ENCODE measurements at regions not wholly inside any gene's neighbourhood (a gene's known extent, or its start where the extent isn't known, plus 50 kb on each side); places are given as distances from the start of the nearest gene placed in this dataset.

GRCh38 chr11:42311944-42312343 lies 852.5 kb upstream of the LRRC4C start:
- no peak for FAIRE-seq
- no peak overlapping the region for H3K4me2 ChIP-seq (ENCODE audit: insufficient read depth, low read length)
- DNase-seq (ENCODE audit: low read depth, low spot score): no peak
- H3K9ac ChIP-seq (replicated peaks; ENCODE audit: extremely low read depth, insufficient read depth, low read length): no peak overlapping the region
- peaks cover 30% of the 10 kb centered on the region for H3K4me1 ChIP-seq (ENCODE audit: control insufficient read depth, extremely low read depth, insufficient read depth, low read length)
- no peak overlapping the region for H3K4me3 ChIP-seq (replicated peaks in 1 of 3; ENCODE audit: insufficient read depth in 1 of 3, low read depth in 1 of 3, low read length in 3 of 3)
- no peaks in the 10 kb centered on the region for H3K9me3 ChIP-seq (replicated peaks; ENCODE audit: control insufficient read depth, insufficient read depth, low read length)
- H3K79me2 ChIP-seq (ENCODE audit: control insufficient read depth, insufficient read depth, low read length): no peaks in the 10 kb centered on the region
- BruUV-seq (replicated peaks): no TSS peak
- no peaks in the 10 kb centered on the region for H3K36me3 ChIP-seq (ENCODE audit: control insufficient read depth in 2 of 2, extremely low read depth in 1 of 2, insufficient read depth in 2 of 2, low read length in 2 of 2)
- H4K20me1 ChIP-seq (replicated peaks; ENCODE audit: control insufficient read depth, extremely low read depth, insufficient read depth, low read length): no peaks in the 10 kb centered on the region
- POLR2A ChIA-PET: no interaction called here
- no peak for TF ChIP-seq GATA2 (IDR thresholded peaks at IDR 0.05; ENCODE audit: insufficient read depth, insufficient read length, low read depth, low read length)
- dilution Hi-C loops (cut with MboI; ENCODE audit: extremely low pct_ligation_motif_present, low sequenced_read_pairs) (no loop called here), intact Hi-C loops (cut with micrococcal nuclease) (loop anchor here (5.0 kb wide), 1 partner anchor 185 kb away; no protein-coding TSS in a partner anchor)
- no peaks in the 10 kb centered on the region for H3K27me3 ChIP-seq (ENCODE audit: control insufficient read depth in 2 of 2, insufficient read depth in 2 of 2, low read length in 2 of 2)
- H3K9me1 ChIP-seq (replicated peaks; ENCODE audit: control insufficient read depth, extremely low read depth, insufficient read depth, low read length): no peaks in the 10 kb centered on the region
- CTCF ChIA-PET: interaction anchor here (0.6 kb wide), 1 partner anchor 213 kb away, joined by 3 read pairs; no protein-coding TSS in a partner anchor
- H2AFZ ChIP-seq (ENCODE audit: low read depth, low read length): no peak overlapping the region
- peak overlapping the region; percentile 19 for H3K27ac ChIP-seq (ENCODE audit: insufficient read depth, low read depth, low read length)

DNA sequence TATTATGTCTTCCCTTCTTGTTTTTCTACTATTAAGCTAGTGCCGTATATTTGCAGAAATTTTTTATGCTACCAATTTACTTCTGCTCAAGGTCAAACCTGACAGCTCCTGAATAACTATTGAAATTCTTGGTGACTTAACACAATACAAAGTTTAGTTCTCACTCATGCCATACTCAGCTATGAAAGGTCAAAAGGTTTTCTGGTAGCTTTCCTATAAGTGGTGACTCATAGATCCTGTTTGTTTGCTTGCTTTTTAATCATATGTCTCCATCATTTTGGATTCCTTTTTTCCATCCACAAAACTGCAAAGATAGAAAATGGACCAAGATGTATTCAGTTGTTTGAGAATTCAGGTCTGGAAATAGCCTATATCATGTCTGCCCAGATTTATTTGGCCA lies 855.8 kb upstream of the LRRC4C start:
- H3K9me3 ChIP-seq (replicated peaks; ENCODE audit: control insufficient read depth, insufficient read depth, low read length): no peaks in the 10 kb centered on the region
- no peak overlapping the region for H3K4me3 ChIP-seq (replicated peaks in 1 of 3; ENCODE audit: insufficient read depth in 1 of 3, low read depth in 1 of 3, low read length in 3 of 3)
- H3K4me2 ChIP-seq (ENCODE audit: insufficient read depth, low read length): no peak overlapping the region
- ChIA-PET CTCF (no interaction called here), POLR2A (no interaction called here)
- H2AFZ ChIP-seq (ENCODE audit: low read depth, low read length): peak overlapping the region; percentile 48
- BruUV-seq (replicated peaks): no TSS peak
- intact Hi-C loops (cut with micrococcal nuclease) (loop anchor here (5.0 kb wide), 1 partner anchor 68 kb away; no protein-coding TSS in a partner anchor), dilution Hi-C loops (cut with MboI; ENCODE audit: extremely low pct_ligation_motif_present, low sequenced_read_pairs) (no loop called here)
- no peaks in the 10 kb centered on the region for H4K20me1 ChIP-seq (replicated peaks; ENCODE audit: control insufficient read depth, extremely low read depth, insufficient read depth, low read length)
- no peaks in the 10 kb centered on the region for H3K36me3 ChIP-seq (ENCODE audit: control insufficient read depth in 2 of 2, extremely low read depth in 1 of 2, insufficient read depth in 2 of 2, low read length in 2 of 2)
- TF ChIP-seq GATA2 (IDR thresholded peaks at IDR 0.05; ENCODE audit: insufficient read depth, insufficient read length, low read depth, low read length): no peak
- no peak for TF ChIP-seq MYC (IDR thresholded peaks at IDR 0.05; ENCODE audit: low read depth, low read length)
- TF ChIP-seq, protein P1, sequence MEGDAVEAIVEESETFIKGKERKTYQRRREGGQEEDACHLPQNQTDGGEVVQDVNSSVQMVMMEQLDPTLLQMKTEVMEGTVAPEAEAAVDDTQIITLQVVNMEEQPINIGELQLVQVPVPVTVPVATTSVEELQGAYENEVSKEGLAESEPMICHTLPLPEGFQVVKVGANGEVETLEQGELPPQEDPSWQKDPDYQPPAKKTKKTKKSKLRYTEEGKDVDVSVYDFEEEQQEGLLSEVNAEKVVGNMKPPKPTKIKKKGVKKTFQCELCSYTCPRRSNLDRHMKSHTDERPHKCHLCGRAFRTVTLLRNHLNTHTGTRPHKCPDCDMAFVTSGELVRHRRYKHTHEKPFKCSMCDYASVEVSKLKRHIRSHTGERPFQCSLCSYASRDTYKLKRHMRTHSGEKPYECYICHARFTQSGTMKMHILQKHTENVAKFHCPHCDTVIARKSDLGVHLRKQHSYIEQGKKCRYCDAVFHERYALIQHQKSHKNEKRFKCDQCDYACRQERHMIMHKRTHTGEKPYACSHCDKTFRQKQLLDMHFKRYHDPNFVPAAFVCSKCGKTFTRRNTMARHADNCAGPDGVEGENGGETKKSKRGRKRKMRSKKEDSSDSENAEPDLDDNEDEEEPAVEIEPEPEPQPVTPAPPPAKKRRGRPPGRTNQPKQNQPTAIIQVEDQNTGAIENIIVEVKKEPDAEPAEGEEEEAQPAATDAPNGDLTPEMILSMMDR (IDR thresholded peaks at IDR 0.05; ENCODE audit: extremely low read depth in 1 of 2, insufficient read depth in 1 of 2, low read depth in 1 of 2, low read length in 2 of 2): no peak
- TF ChIP-seq JUN (IDR thresholded peaks at IDR 0.05; ENCODE audit: borderline replicate concordance, insufficient read depth, insufficient read length, low read depth): peak; percentile 95
- peak; percentile 85 for TF ChIP-seq FOS (IDR thresholded peaks at IDR 0.05; ENCODE audit: borderline replicate concordance, insufficient read depth, low read length)
- TF ChIP-seq EZH2 (IDR thresholded peaks at IDR 0.05; ENCODE audit: borderline replicate concordance, low read depth, low read length, severe bottlenecking): no peak
- peak overlapping the region; percentile 24 for H3K27ac ChIP-seq (ENCODE audit: insufficient read depth, low read depth, low read length)
- H3K79me2 ChIP-seq (ENCODE audit: control insufficient read depth, insufficient read depth, low read length): no peaks in the 10 kb centered on the region
- H3K27me3 ChIP-seq (ENCODE audit: control insufficient read depth in 2 of 2, insufficient read depth in 2 of 2, low read length in 2 of 2): no peaks in the 10 kb centered on the region
- peak; percentile 93 for DNase-seq (ENCODE audit: low read depth, low spot score)
- FAIRE-seq: peak; percentile 86
- no peak overlapping the region for H3K9ac ChIP-seq (replicated peaks; ENCODE audit: extremely low read depth, insufficient read depth, low read length)
- no peaks in the 10 kb centered on the region for H3K9me1 ChIP-seq (replicated peaks; ENCODE audit: control insufficient read depth, extremely low read depth, insufficient read depth, low read length)
- H3K4me1 ChIP-seq (ENCODE audit: control insufficient read depth, extremely low read depth, insufficient read depth, low read length): peaks cover 34% of the 10 kb centered on the region

Measured in endothelial cell of umbilical vein (primary cell).